ENCODE measurements at regions not wholly inside any gene's neighbourhood (a gene's known extent, or its start where the extent isn't known, plus 50 kb on each side); places are given as distances from the start of the nearest gene placed in this dataset.
A peak's percentile ranks its signal among the peaks of the same experiment; 100 is the strongest.

GRCh38 chr16:51937771-51938170 lies 609.2 kb downstream of the TOX3 start (continued):
- TF ChIP-seq ZXDC (CRISPR knock-in tag; IDR thresholded peaks at IDR 0.05) (no peak), ZNF704 (CRISPR knock-in tag; IDR thresholded peaks at IDR 0.05; ENCODE audit: borderline replicate concordance) (no peak)

- no peaks in the 10 kb centered on the region for H3K79me2 ChIP-seq (ENCODE audit: insufficient read depth, low read length)
- no peak overlapping the region for H3K27ac ChIP-seq (ENCODE audit: extremely low read length, insufficient read depth, low read length)
- no peak overlapping the region for H3K4me2 ChIP-seq (ENCODE audit: low read depth, low read length)
- no peak overlapping the region for H2AFZ ChIP-seq (ENCODE audit: low read length)
- ATAC-seq (no peak), FAIRE-seq (no peak), DNase-seq (ENCODE audit: low spot score) (no peak)
- H3K36me3 ChIP-seq (replicated peaks in 1 of 2; ENCODE audit: control insufficient read depth in 1 of 2, insufficient read depth in 2 of 2, low read length in 2 of 2) = no peaks in the 10 kb centered on the region
- in situ Hi-C loops (cut with HindIII; ENCODE audit: extremely low pct_ligation_motif_present, low pct_unique_long_range_greater_than_20kb) (no loop called here), intact Hi-C loops (cut with micrococcal nuclease; ENCODE audit: unreplicated experiment) (no loop called here)
- no peak overlapping the region for H3K4me3 ChIP-seq (replicated peaks in 1 of 3; ENCODE audit: insufficient read depth in 1 of 3, low read depth in 2 of 3, low read length in 3 of 3)
- H3K4me1 ChIP-seq (ENCODE audit: insufficient read depth, low read length) = no peaks in the 10 kb centered on the region
- no peak overlapping the region for H3K9ac ChIP-seq (ENCODE audit: insufficient read depth, low read depth, low read length)
- BruUV-seq (replicated peaks) = no TSS peak
- no peaks in the 10 kb centered on the region for H3K9me3 ChIP-seq (ENCODE audit: low read length)
- H4K20me1 ChIP-seq (ENCODE audit: insufficient read depth, low read length) = no peaks in the 10 kb centered on the region
- WGBS (ENCODE audit: low lambda C conversion rate) = 33% methylated on average over 5 of the region's 5 CpGs
- CTCF ChIA-PET (ENCODE audit: low intra/inter-chr PET ratio, low total read pairs) = no interaction called here
- POLR2A ChIA-PET = no interaction called here
- H3K27me3 ChIP-seq (ENCODE audit: control insufficient read depth in 1 of 2, insufficient read depth in 2 of 2, low read length in 2 of 2) = no peaks in the 10 kb centered on the region
- no peak for TF ChIP-seq TCF7L2 (IDR thresholded peaks at IDR 0.05; ENCODE audit: low read depth, low read length)
- peak; percentile 57 for TF ChIP-seq CREB1 (IDR thresholded peaks at IDR 0.05)
- no peak for TF ChIP-seq CREB1 (CRISPR knock-in tag; IDR thresholded peaks at IDR 0.05)
- TF ChIP-seq SCMH1 (CRISPR knock-in tag; IDR thresholded peaks at IDR 0.05; ENCODE audit: borderline replicate concordance) = no peak
- no peak for TF ChIP-seq ZNF576 (CRISPR knock-in tag; IDR thresholded peaks at IDR 0.05)
- no peak for TF ChIP-seq CERS6 (CRISPR knock-in tag; IDR thresholded peaks at IDR 0.05)
Observed at GRCh38 chr16:51936846-51937245, 610.1 kb downstream of the TOX3 start.
